ENCODE measurements at regions not wholly inside any gene's neighbourhood (a gene's known extent, or its start where the extent isn't known, plus 50 kb on each side); places are given as distances from the start of the nearest gene placed in this dataset.

- DNase-seq = no peak
Observed at GRCh38 chr22:47783433-47784366, 1021.2 kb downstream of the TBC1D22A start.

- DNase-seq = no peak
Observed at GRCh38 chr22:47782328-47783075, 1020.1 kb downstream of the TBC1D22A start.

DNA sequence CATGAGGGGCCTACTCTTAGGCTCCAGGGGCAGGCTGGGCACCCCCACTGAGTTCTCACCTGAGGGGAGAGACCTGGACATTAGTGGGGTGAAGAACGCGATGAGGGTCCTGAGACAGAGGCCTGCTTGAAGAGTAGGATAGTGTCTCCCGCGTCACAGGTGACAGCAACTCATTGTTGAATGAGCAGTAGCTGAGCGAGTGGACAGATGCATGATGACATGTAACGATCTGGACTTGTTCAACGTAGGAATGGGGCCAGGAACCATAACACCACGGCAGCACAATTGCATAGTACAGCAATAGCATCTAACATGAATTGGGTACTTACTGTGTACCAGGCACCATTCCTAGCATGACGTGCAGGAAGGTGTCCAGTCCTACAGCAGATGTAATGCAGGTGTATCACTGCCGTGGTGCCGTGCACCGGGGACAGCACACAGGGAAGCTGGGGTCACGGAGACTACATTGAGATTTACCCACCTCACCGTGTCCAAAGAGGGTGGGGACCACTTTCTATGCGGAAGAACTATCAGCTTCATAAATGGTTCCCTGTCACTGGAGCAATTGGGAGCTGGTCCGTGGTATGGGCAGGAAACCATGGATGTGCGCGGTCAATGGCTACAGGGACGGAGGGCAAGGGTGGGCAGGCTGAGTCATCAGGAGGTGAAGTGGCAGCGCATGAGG is 1019.1 kb downstream of the TBC1D22A start:
- no peak for DNase-seq

DNA sequence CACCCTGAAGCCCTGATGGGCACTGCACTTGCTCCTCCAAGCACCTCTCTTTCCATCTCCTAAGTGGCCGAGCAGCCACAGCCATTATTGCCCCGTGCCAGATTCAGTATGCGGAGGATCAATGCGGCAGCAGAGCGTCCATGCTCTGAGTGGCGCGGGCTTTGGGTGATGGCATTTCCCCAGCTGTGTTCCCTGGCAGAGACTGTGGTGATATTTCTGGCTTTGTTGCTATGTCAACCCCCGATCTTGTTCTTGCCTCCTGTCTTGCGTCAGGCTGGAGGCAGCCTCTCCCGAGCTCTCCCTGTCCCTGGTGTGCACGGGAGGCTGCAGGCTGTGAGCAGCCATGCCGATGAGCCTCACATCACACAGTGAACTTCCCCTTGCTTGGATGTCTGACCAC is 1018.6 kb downstream of the TBC1D22A start:
- DNase-seq = no peak

DNA sequence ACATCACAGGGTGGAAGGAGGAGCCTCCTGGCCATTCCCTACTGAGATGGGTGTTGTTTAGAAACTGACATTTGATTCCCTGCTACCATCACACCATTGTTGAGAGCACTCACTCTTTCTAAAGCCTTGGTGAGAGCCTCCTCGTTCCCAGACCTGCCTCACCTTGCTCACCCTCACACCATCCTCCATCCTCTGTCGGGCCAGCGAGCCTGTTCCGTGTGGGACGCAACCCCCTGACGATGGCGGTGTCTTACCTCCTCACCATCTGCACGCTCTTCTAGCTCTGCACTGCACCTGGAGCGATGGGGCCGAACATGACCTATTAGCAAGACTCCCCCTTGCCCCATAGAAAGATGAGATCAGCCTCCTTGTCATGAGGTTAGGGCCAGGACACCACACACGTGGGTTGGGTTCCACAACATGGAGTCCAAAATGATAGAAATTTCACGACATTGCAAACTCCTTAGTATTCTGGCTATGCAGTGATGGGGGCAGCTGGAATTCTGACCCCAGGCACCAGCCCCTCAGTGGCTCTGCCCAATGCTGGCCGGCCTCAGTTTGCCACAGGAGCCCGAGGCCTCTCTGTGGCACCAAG is 1017.9 kb downstream of the TBC1D22A start:
- DNase-seq = no peak

DNA sequence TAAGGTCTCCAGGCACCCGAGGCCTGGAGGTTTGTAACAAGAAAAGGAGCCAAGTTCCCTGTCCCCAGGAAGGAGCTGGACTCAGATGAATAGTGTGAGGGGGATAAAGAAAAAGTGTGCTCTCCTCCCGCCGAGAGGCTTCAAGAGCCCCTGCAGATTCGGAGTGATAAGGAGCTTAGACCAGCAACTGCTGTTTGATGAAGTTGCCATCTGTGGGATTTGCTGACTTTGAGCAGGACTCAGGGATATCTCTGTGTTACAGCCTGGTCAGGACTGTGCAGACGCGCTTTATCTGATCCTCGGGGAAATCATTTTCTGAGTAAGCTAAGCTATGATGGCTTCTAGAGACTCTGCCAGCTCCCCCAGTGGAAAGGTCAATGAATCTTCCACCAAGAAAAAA is 1017.0 kb downstream of the TBC1D22A start:
- no peak for DNase-seq

DNA sequence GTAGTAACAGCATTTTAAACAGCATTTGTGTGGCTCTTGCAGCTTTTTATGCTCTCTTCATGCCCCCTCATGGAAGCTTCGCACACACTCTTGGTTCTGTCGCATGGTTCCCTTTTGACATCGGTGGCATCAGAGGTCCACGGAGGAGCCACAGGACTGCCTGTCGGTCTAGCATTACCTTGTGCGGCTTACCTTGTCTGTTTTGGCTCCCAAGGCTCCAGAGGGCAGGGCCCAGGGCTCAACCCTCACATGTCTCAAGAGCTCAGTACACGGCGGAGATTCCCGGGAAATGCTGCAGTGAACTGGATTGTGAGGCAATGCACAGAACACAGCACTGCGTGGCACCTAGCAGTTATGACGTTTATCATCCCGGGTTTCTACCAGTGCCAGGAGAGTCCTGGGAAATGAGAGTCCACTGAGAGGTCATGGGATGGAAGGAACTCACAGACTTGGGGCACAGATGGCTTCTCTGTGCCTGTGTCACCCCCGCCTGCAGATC is 1015.8 kb downstream of the TBC1D22A start:
- DNase-seq = peak; percentile 58

DNA sequence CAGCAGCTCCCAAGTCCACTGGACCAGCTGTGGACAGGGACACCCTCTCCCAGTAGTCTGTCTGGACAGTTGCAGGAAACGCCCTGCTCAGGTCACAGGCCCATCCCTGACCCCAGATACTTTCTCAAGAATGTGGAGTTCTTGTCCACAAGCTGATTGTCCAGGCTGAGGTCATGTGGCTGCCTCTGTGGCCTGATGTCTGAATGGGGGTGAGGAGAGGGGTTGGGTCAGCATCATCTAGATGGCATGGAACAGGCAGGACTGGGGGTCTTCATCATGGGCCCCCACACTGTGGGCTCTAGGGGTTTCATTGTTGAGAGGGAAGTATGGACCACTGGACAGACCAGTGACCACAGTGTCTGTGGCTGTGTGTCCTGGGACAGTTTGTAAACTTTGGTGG is 1015.0 kb downstream of the TBC1D22A start:
- DNase-seq = no peak

DNA sequence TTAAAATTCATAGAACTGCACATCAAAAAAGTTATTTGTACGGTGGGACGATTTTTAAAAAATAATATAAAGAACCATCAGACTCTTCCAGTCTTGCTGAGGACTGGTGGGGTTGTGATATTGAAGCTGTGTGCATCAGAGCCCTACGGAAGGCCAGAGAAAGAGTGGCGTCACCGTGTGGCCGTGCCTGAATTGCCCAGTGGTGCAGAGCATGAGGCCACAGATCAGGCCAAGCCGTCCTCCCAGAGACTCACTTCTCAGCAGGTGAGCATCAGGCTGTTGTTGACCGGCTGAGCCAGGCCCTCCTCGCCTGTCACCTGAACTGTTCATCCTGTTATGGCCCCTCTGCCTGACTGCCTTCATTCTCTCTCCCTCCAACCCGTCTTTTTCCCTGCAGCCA is 1013.9 kb downstream of the TBC1D22A start:
- peak; percentile 56 for DNase-seq

GRCh38 chr22:47775686-47776085 is 1013.2 kb downstream of the TBC1D22A start:
- DNase-seq = no peak

GRCh38 chr22:47775191-47775590 is 1012.7 kb downstream of the TBC1D22A start:
- no peak for DNase-seq

DNA sequence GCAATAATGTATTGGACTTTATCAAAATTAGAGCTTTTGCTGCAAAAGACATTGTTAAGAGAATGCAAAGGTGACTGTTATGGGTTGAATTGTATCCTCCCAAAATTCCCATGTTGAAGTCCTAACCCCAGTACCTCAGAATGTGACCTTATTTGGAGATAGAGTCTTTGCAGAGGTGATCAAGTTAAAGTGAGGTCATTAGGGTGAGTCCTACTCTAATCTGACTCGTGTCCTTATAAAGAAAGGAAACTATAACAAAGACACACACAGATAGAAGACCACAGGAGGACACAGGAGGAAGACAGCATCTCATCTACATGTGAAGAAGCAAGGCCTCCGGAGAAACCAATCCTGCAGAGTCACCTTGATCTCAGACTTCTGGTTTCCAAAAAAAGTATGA is 1011.2 kb downstream of the TBC1D22A start:
- DNase-seq = no peak

- no peak for DNase-seq
Observed at GRCh38 chr22:47772864-47773263, 1010.4 kb downstream of the TBC1D22A start.

GRCh38 chr22:47769652-47770051 is 1007.2 kb downstream of the TBC1D22A start:
- no peak for DNase-seq

GRCh38 chr22:47768027-47768426 is 1005.6 kb downstream of the TBC1D22A start:
- DNase-seq = no peak

GRCh38 chr22:47767403-47767802 is 1005.0 kb downstream of the TBC1D22A start:
- no peak for DNase-seq

DNA sequence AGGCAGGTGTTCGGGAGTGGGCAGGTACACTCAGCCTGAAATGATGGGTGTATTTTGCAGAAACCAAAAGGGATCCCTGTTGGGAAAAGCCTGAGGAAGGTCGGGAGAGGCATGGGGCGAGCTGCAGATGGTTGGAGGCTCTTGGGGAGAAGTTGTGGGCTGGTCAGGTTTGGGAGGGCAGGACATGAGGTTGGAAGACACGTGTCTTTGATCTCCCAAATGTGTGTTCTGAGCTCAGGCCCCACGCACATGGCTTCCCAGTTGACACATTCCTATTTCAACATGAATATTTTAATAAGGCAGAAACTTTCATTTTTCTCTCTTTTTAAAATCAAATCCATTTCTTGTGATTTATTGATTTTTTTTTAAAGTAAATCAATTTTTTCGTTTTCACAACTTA is 1003.3 kb downstream of the TBC1D22A start:
- DNase-seq = no peak

- DNase-seq = no peak
Observed at GRCh38 chr22:47762141-47762540, 999.7 kb downstream of the TBC1D22A start.

DNA sequence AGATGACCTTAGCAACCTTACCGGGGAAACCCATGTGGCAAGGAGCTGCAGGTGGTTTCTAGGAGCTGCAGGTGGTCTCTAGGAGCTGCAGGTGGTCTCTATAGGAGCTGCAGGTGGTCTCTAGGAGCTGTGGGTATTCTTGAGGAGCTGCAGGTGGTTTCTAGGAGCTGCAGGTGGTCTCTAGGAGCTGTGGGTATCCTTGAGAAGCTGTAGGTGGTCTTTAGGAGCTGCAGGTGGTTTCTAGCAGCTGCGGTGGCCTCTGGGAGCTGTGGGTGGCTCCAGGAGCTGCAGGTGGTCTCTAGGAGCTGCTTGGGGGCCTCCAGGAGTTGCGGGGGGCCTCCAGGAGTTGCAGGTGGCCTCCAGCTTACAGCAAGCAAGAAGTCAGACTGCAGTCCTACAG is 997.5 kb downstream of the TBC1D22A start:
- no peak for DNase-seq

DNA sequence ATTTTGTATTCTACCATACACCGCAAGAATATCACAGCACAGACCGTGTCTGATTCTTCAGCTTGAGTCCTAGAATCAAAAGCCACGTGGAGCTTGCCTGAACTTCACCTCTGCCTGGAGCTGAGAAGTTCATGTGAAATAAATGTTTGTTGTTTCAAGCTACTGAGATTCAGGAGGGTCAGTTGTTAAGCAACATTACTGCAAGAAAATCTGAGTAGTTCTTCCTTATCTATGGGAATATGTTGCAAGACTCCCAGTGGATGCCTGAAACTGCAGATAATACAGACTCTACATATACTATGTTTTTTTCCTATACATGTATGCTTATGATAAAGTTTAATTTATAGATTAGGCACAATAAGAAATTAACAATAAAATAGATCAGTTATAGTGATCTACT is 995.3 kb downstream of the TBC1D22A start:
- DNase-seq = no peak

DNA sequence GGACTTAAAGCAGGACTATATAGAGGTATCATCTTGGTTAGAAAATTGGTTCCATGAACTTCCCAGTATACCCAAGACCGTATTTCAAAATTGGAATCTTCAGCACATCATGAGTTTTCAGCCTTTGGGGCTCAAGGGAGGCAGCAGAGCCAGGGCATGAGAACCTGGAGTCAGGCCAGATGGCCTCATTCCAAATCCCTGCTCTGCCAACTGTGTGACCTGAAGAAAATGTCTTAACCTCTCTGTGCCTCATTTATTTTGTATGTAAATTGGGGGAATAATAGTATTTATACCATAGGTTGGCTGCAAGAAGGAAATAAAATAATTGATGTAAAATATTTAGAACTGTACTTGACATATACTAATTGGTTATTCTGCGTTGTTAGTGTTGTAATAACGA is 987.6 kb downstream of the TBC1D22A start:
- no peak for DNase-seq

- no peak for DNase-seq
Observed at GRCh38 chr22:47748957-47749356, 986.5 kb downstream of the TBC1D22A start.

GRCh38 chr22:47748271-47748670 is 985.8 kb downstream of the TBC1D22A start:
- DNase-seq = no peak
